ENCODE measurements at regions not wholly inside any gene's neighbourhood (a gene's known extent, or its start where the extent isn't known, plus 50 kb on each side); places are given as distances from the start of the nearest gene placed in this dataset.

DNA sequence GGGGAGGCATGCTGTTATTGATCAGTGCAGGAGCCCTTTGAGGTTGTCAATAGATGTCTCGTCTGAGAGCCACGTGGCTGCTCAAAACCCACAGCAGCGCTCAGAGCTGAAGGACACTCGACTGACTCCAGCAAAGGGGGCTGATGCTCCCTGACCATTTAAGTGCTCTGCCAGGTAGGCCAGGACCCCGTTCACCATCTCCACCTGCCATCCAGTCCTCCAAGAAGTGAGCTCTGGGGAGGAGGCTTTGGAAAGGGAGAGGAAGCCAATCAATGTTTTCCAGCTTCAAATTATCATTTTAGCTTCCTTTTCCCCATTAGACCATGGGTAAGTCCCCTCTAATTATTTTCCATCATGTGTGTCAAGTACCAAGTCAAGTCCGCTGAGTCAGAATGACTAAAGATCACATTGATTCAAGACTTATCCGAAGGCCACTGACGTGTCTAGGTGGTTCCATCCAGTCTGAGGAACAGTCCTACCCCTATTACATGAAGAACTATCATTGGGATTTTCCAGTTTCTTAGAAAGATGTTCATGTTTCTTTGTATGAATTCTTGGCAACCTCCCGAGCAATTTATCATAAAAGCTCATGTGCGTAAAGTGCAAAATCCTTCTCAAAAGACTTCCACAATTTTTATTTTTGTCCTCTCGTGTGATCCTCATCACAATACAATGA lies 302.6 kb upstream of the LYZL1 start:
- Histone ChIP-seq H3K4me1 (ENCODE audit: control insufficient read depth, insufficient read depth, low read length) (peaks cover 4% of the 10 kb centered on the region), H3K27me3 (ENCODE audit: control insufficient read depth, insufficient read depth, low read length) (no peaks in the 10 kb centered on the region), H3K27ac (ENCODE audit: low read length) (no peak overlapping the region), H3K36me3 (ENCODE audit: control insufficient read depth, insufficient read depth, low read length) (no peaks in the 10 kb centered on the region), H3K4me3 (ENCODE audit: low read length) (no peak overlapping the region), H3K9me3 (ENCODE audit: control insufficient read depth, insufficient read depth, low read length) (no peaks in the 10 kb centered on the region)
- Mint-ChIP-seq H3K27ac (no peak overlapping the region), H3K4me1 (peaks cover 0 to 10% of the 10 kb centered on the region in 2 donors), H3K36me3 (no peaks in the 10 kb centered on the region), H3K27me3 (ENCODE audit: low read depth in 2 of 2) (peaks cover 0 to 3% of the 10 kb centered on the region in 2 donors), H3K4me3 (no peak overlapping the region), H3K9me3 (no peaks in the 10 kb centered on the region)
- TF ChIP-seq, protein P1, sequence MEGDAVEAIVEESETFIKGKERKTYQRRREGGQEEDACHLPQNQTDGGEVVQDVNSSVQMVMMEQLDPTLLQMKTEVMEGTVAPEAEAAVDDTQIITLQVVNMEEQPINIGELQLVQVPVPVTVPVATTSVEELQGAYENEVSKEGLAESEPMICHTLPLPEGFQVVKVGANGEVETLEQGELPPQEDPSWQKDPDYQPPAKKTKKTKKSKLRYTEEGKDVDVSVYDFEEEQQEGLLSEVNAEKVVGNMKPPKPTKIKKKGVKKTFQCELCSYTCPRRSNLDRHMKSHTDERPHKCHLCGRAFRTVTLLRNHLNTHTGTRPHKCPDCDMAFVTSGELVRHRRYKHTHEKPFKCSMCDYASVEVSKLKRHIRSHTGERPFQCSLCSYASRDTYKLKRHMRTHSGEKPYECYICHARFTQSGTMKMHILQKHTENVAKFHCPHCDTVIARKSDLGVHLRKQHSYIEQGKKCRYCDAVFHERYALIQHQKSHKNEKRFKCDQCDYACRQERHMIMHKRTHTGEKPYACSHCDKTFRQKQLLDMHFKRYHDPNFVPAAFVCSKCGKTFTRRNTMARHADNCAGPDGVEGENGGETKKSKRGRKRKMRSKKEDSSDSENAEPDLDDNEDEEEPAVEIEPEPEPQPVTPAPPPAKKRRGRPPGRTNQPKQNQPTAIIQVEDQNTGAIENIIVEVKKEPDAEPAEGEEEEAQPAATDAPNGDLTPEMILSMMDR (IDR thresholded peaks at IDR 0.05) = no peak
- intact Hi-C loops (cut with micrococcal nuclease) = no loop called here
- DNase-seq (no peak), ATAC-seq (no peak)
- WGBS (ENCODE audit: insufficient coverage) = 90% methylated on average over 10 of the region's 11 CpGs

DNA sequence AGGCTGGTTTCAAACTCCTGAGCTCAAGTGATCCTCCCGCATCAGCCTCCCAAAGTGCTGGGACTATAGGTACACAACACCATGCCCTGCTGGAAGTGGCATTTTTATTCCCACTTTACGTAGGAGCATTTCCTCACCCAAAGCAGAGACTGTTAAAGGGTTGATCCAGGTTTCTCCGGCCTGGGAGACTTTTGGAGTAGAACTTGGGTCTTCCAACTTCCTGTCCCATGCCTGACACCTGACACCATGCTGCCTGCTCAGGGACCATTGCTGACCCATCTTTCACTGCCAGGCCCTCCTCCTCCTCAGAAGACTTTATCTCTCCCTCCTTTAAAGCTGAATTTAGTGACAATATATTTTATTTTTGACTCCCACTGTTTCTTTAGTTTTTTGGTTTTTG lies 302.0 kb upstream of the LYZL1 start:
- no peaks in the 10 kb centered on the region for H3K27me3 ChIP-seq (ENCODE audit: control insufficient read depth, insufficient read depth, low read length)

DNA sequence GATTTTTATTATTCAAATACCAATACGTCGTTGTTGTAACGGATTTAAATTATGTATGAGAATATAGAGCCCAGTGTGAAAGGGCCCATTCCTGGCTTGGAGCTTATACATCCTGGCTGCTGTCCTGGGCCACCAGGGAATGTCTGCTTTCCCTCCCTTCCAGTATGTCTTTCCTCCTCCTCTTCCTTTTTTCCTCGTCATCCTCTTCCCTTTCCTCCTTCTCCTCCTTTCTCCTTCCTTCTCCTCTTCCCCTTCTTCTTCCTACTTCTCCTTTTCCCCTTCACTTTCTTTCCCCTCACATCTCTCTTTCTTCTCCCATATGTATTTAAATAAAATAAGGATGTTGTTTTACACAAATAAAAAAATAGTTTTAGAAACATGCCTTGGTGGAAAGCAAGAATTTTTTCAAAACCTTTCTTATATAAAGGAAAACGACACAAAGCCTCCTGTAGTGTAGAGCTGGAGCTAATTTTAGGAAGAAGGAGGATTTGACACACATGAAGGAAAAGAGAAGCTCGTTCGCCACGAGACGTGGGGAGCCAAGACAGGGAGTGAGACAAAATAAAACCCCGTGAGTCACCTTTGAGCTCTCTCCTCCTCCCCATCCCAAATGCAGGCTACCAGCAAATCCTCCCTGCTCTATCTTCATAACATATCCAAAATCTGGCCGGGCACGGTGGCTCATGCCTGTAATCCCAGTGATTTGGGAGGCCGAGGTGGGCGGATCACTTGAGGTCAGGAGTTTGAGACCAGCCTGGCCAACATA lies 301.1 kb upstream of the LYZL1 start:
- Histone ChIP-seq H3K27me3 (ENCODE audit: control insufficient read depth, insufficient read depth, low read length) (no peaks in the 10 kb centered on the region), H3K27ac (ENCODE audit: low read length) (no peak overlapping the region), H3K4me1 (ENCODE audit: control insufficient read depth, insufficient read depth, low read length) (peaks cover 4% of the 10 kb centered on the region), H3K4me3 (ENCODE audit: low read length) (no peak overlapping the region), H3K9me3 (ENCODE audit: control insufficient read depth, insufficient read depth, low read length) (no peaks in the 10 kb centered on the region), H3K36me3 (ENCODE audit: control insufficient read depth, insufficient read depth, low read length) (no peaks in the 10 kb centered on the region)
- intact Hi-C loops (cut with micrococcal nuclease) = no loop called here
- H3K4me3 Mint-ChIP-seq = no peak overlapping the region
- DNase-seq (no peak), ATAC-seq (no peak)
- peaks cover 0 to 10% of the 10 kb centered on the region in 2 donors for H3K4me1 Mint-ChIP-seq
- H3K9me3 Mint-ChIP-seq = no peaks in the 10 kb centered on the region
- no peak overlapping the region for H3K27ac Mint-ChIP-seq
- 90% methylated on average over 13 of the region's 14 CpGs for WGBS (ENCODE audit: insufficient coverage)
- H3K36me3 Mint-ChIP-seq = no peaks in the 10 kb centered on the region
- no peaks in the 10 kb centered on the region for H3K27me3 Mint-ChIP-seq (ENCODE audit: low read depth in 2 of 2)
- TF ChIP-seq, protein P1 (IDR thresholded peaks at IDR 0.05) = no peak

More for the DNA sequence above, 302.0 kb upstream of the LYZL1 start:
- WGBS (ENCODE audit: insufficient coverage) = 95% methylated on average over 3 of the region's 3 CpGs
- Histone ChIP-seq H3K36me3 (ENCODE audit: control insufficient read depth, insufficient read depth, low read length) (no peaks in the 10 kb centered on the region), H3K4me1 (ENCODE audit: control insufficient read depth, insufficient read depth, low read length) (peaks cover 4% of the 10 kb centered on the region), H3K27ac (ENCODE audit: low read length) (no peak overlapping the region), H3K9me3 (ENCODE audit: control insufficient read depth, insufficient read depth, low read length) (no peaks in the 10 kb centered on the region), H3K4me3 (ENCODE audit: low read length) (no peak overlapping the region)
- H3K4me3 Mint-ChIP-seq = no peak overlapping the region
- intact Hi-C loops (cut with micrococcal nuclease) = no loop called here
- H3K27ac Mint-ChIP-seq = no peak overlapping the region
- DNase-seq (no peak), ATAC-seq (no peak)
- TF ChIP-seq, protein P1 (IDR thresholded peaks at IDR 0.05) = no peak
- H3K36me3 Mint-ChIP-seq = no peaks in the 10 kb centered on the region
- peaks cover 0 to 3% of the 10 kb centered on the region in 2 donors for H3K27me3 Mint-ChIP-seq (ENCODE audit: low read depth in 2 of 2)
- peaks cover 0 to 10% of the 10 kb centered on the region in 2 donors for H3K4me1 Mint-ChIP-seq
- no peaks in the 10 kb centered on the region for H3K9me3 Mint-ChIP-seq

All from natural killer cell (primary cell).